ENCODE measurements at regions not wholly inside any gene's neighbourhood (a gene's known extent, or its start where the extent isn't known, plus 50 kb on each side); places are given as distances from the start of the nearest gene placed in this dataset.

- Histone ChIP-seq H3K9me3 (no peaks in the 10 kb centered on the region), H3K36me3 (no peaks in the 10 kb centered on the region), H3K4me3 (no peak overlapping the region), H3K27ac (no peak overlapping the region), H3K4me1 (no peaks in the 10 kb centered on the region), H3K27me3 (no peaks in the 10 kb centered on the region)
- TF ChIP-seq, protein P1, sequence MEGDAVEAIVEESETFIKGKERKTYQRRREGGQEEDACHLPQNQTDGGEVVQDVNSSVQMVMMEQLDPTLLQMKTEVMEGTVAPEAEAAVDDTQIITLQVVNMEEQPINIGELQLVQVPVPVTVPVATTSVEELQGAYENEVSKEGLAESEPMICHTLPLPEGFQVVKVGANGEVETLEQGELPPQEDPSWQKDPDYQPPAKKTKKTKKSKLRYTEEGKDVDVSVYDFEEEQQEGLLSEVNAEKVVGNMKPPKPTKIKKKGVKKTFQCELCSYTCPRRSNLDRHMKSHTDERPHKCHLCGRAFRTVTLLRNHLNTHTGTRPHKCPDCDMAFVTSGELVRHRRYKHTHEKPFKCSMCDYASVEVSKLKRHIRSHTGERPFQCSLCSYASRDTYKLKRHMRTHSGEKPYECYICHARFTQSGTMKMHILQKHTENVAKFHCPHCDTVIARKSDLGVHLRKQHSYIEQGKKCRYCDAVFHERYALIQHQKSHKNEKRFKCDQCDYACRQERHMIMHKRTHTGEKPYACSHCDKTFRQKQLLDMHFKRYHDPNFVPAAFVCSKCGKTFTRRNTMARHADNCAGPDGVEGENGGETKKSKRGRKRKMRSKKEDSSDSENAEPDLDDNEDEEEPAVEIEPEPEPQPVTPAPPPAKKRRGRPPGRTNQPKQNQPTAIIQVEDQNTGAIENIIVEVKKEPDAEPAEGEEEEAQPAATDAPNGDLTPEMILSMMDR (IDR thresholded peaks at IDR 0.05) = no peak
- no peak for DNase-seq
- intact Hi-C loops (cut with DNase I) = no loop called here
- ATAC-seq = no peak
Observed at GRCh38 chr7:81114633-81115032, 195.8 kb upstream of the SEMA3C start.

DNA sequence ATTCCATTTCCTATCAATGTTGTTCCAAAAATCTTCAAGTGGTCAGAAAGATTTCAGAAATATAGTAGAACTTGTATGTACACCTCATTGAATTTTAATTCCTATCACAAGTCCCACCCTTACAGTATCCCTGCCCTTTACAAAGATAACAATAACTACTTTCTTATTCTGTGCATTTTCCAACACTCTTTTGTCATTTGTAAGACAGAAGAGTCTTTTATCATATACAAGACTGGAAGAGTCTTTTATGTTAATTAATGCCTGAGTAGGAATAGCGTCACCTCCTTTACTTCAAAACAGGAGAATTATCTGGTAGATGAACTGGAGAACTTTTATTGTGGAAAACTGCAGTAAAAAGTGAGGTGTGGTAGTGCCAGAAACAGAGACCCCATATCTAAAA, 193.9 kb upstream of the SEMA3C start:
- H3K27me3 ChIP-seq = no peaks in the 10 kb centered on the region
- H3K9me3 ChIP-seq = no peaks in the 10 kb centered on the region
- no peak overlapping the region for H3K27ac ChIP-seq
- intact Hi-C loops (cut with DNase I) = no loop called here
- ATAC-seq (no peak), DNase-seq (no peak)
- no peaks in the 10 kb centered on the region for H3K4me1 ChIP-seq
- no peaks in the 10 kb centered on the region for H3K36me3 ChIP-seq
- H3K4me3 ChIP-seq = no peak overlapping the region
- TF ChIP-seq, protein P1 (IDR thresholded peaks at IDR 0.05) = no peak

DNA sequence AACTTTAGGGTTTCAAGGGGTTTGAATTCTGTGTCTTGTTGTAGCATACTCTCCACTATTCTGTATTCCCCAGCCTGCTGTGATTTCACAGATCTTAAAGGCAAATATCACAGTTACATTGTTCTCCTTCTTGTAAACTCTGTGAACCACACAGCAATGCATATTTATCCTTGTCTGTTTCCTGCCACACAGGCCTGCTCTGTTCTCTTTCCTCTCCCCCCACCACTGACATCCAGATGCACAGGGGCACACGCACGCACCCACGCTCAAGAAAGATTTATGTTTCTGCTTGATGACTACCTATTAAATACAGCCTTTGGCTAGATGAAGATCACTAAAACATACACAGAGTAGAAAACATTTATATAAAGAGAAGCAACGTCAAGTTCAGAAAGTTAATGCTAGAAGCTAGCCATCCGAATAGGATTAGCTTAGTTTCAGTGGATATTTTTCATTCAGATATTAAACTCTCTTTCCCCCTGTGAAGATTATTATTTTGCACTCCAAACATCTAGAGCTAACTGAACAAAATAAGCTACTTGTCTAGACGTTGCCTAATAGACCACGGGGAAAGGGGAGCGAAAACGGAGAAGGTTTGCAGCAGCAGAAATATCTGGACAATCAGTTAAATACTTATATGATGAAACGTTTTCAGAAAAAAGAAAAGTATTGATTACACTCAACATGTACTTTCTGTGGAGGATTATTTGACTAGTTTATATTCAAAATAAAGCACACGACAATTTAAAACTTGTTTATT, 193.1 kb upstream of the SEMA3C start:
- Histone ChIP-seq H3K9me3 (no peaks in the 10 kb centered on the region), H3K36me3 (no peaks in the 10 kb centered on the region), H3K4me3 (no peak overlapping the region), H3K4me1 (no peaks in the 10 kb centered on the region), H3K27me3 (no peaks in the 10 kb centered on the region), H3K27ac (no peak overlapping the region)
- TF ChIP-seq, protein P1 (IDR thresholded peaks at IDR 0.05) = no peak
- ATAC-seq = no peak
- no peak for DNase-seq
- intact Hi-C loops (cut with DNase I) = no loop called here

- intact Hi-C loops (cut with DNase I) = no loop called here
- no peak overlapping the region for H3K4me3 ChIP-seq
- no peaks in the 10 kb centered on the region for H3K36me3 ChIP-seq
- no peaks in the 10 kb centered on the region for H3K27me3 ChIP-seq
- TF ChIP-seq, protein P1 (IDR thresholded peaks at IDR 0.05) = no peak
- H3K9me3 ChIP-seq = no peaks in the 10 kb centered on the region
- DNase-seq (no peak), ATAC-seq (no peak)
- no peak overlapping the region for H3K27ac ChIP-seq
- H3K4me1 ChIP-seq = no peaks in the 10 kb centered on the region
Observed at GRCh38 chr7:81111358-81111757, 192.5 kb upstream of the SEMA3C start.

- no peak overlapping the region for H3K4me3 ChIP-seq
- ATAC-seq (no peak), DNase-seq (no peak)
- H3K27ac ChIP-seq = no peak overlapping the region
- intact Hi-C loops (cut with DNase I) = no loop called here
- H3K27me3 ChIP-seq = no peaks in the 10 kb centered on the region
- TF ChIP-seq, protein P1 (IDR thresholded peaks at IDR 0.05) = no peak
- no peaks in the 10 kb centered on the region for H3K9me3 ChIP-seq
- no peaks in the 10 kb centered on the region for H3K4me1 ChIP-seq
- H3K36me3 ChIP-seq = no peaks in the 10 kb centered on the region
Observed at GRCh38 chr7:81110673-81111072, 191.8 kb upstream of the SEMA3C start.

Measured in left lung (tissue), 4 donors.